Fibroblast of pulmonary artery (primary cell): ENCODE measurements at regions not wholly inside any gene's neighbourhood (a gene's known extent, or its start where the extent isn't known, plus 50 kb on each side); places are given as distances from the start of the nearest gene placed in this dataset.

ENCODE experiments used
- DNase-seq: peaks from one replicate; pipeline ENCODE4 v3.0.0-alpha.2; 2010; ENCODE audit warnings: low read depth
- H3K4me3 ChIP-seq: replicated peaks from 2 replicates; pipeline ENCODE4 v1.5.1; 2011; ENCODE audit warnings: low read depth, mild to moderate bottlenecking, control low read depth, low read length, moderate library complexity
- CTCF ChIP-seq: IDR thresholded peaks from 2 replicates; pipeline ENCODE4 v1.5.1; 2011; ENCODE audit warnings: mild to moderate bottlenecking, control low read depth, low read length, inconsistent platforms; ENCODE audit errors: missing control alignments

- DNase-seq, result peak; percentile 94
- no peak for TF ChIP-seq CTCF
- H3K4me3 ChIP-seq, result no peak overlapping the region
These were observed 291.4 kb downstream of the IRS2 start for GRCh38 chr13:109494925-109495369.

- no peak for DNase-seq
- H3K4me3 ChIP-seq, result no peak overlapping the region
- no peak for TF ChIP-seq CTCF
These were observed 301.1 kb downstream of the IRS2 start for GRCh38 chr13:109485136-109485794.

DNA sequence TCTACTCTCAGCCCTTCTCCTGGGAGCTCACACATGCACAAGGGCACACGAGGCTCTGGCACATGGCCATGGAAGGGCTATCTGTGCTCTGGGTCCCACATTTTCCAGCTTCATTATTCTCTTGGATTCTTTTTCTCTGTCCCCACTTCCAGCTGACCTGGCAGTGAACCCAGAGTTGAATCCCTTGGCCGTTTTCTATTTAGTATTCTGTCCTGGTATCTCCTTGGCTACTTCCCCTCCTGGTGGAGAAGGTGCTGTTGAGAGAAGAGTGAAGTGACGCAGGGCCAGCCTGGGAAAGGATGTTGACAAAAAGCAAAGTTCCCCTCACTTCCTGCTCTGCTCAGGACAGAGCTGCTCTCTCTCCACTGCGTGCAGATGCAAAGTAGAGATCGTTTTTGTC, 303.1 kb downstream of the IRS2 start:
- no peak for TF ChIP-seq CTCF
- DNase-seq, result peak; percentile 19

DNA sequence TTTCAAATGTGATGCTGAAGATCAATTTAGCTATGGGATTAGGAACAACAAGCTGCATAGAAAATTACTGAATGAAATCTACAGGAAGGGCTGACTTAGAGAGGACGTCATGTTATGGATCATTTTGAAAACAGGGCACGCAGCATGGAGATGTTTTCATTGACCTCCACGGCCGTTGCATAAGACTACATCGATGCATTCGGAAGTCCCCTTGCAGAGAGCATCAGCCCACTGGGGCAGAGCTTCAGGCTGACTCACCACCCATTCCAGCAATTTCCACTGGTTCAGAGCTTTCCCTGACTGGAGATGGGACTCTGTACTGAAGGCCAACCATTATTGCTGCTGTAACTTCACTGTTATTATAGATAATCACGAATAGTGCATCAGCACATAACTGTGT, 305.3 kb downstream of the IRS2 start:
- no peak for TF ChIP-seq CTCF
- DNase-seq, result peak; percentile 41
- H3K4me3 ChIP-seq, result no peak overlapping the region

More for the DNA sequence above, 303.1 kb downstream of the IRS2 start:
- no peak overlapping the region for H3K4me3 ChIP-seq

DNA sequence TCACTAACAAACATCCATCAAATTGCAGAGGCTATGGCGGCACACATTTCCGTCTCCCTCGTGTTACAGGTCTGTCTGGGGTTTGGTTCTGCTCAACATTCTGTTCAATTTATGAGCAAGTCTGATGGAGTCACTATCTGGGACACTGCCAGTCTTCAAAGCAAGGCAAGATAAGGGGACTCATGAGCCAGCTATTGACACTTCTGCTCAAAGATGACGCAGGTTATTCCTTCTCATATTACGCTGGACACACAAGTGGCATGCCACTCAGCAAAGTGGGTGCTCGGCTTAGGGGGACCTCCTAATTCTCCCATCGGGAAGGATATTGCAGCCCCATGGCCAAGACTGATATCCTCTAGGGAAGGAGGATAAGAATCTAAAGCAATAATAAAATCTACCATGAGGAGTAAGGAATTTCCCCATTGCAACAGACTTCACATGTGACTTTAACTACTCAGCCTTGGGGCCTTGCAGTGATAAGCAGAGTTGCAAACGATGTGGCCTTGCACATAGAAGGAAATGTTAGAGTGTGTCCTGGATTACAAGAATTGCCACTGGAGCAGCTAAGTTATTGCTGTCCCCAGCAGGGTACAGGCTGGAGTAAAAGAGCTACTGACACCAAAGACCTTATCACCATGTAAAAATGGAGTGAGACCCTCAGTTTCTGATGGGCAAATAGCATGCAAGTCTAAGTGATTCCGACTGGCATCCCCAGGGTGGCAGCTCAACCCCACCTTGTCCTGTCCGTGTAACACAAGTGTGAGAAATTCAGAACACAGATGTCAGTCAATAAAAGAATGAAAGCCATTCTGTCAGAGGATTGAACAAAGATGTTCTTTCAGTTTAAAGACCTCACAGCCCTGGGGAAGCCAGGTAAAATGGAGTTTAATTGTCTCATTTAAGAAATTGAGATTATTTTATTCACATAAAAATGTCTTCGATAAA, 306.1 kb downstream of the IRS2 start:
- H3K4me3 ChIP-seq, result no peak overlapping the region
- TF ChIP-seq CTCF, result no peak
- DNase-seq, result peak; percentile 73

- H3K4me3 ChIP-seq, result no peak overlapping the region
- no peak for DNase-seq
- TF ChIP-seq CTCF, result no peak
These were observed 306.8 kb downstream of the IRS2 start for GRCh38 chr13:109479534-109479933.
